ENCODE measurements at regions not wholly inside any gene's neighbourhood (a gene's known extent, or its start where the extent isn't known, plus 50 kb on each side); places are given as distances from the start of the nearest gene placed in this dataset.

- Histone ChIP-seq H4K5ac (ENCODE audit: insufficient read length, low read depth, low read length) (no peak overlapping the region), H2AFZ (ENCODE audit: low read length) (no peak overlapping the region), H3K27ac (ENCODE audit: low read depth, low read length) (no peak overlapping the region), H4K20me1 (replicated peaks in 1 of 2; ENCODE audit: control insufficient read depth in 1 of 2, insufficient read depth in 2 of 2, low read length in 2 of 2) (peaks cover 0 to 2% of the 10 kb centered on the region in 2 experiments), H3K9ac (replicated peaks in 1 of 4; ENCODE audit: extremely low read depth in 1 of 4, low read depth in 3 of 4, low read length in 3 of 4) (no peak overlapping the region), H2AK5ac (ENCODE audit: low read depth, low read length) (no peak overlapping the region), H2BK20ac (ENCODE audit: low read length) (no peak overlapping the region), H3K9me3 (ENCODE audit: insufficient read depth in 2 of 2, low read depth in 1 of 2, low read length in 1 of 2) (peaks cover 0 to 5% of the 10 kb centered on the region in 2 experiments; a peak in 2 of 4 replicates), H3K4me1 (replicated peaks in 1 of 4; ENCODE audit: control insufficient read depth in 3 of 4, insufficient read depth in 4 of 4, low read length in 3 of 4) (peaks cover 8 to 23% (median 16%) of the 10 kb centered on the region in 4 experiments), H3K4me2 (ENCODE audit: insufficient read depth in 1 of 2, low read depth in 2 of 2, low read length in 2 of 2) (no peak overlapping the region), H3K23me2 (ENCODE audit: low read depth, low read length) (no peaks in the 10 kb centered on the region; the same call in 1 of the 2 replicates), H3K79me2 (ENCODE audit: control insufficient read depth in 1 of 2, insufficient read depth in 2 of 2, low read length in 2 of 2) (no peaks in the 10 kb centered on the region), H2BK5ac (ENCODE audit: low read depth, low read length) (0 out of 2 replicates have a peak overlapping the region, but pooled peaks have one; percentile 9), H3K79me1 (ENCODE audit: low read depth, low read length) (no peaks in the 10 kb centered on the region; the same call in 1 of the 2 replicates), H2BK12ac (ENCODE audit: low read depth, low read length) (0 out of 2 replicates have a peak overlapping the region, but pooled peaks have one; percentile 33), H4K8ac (ENCODE audit: extremely low read depth, insufficient read depth, low read length) (no peak overlapping the region; the same call in 1 of the 2 replicates), H3K4ac (replicated peaks; ENCODE audit: insufficient read length, low read depth, low read length) (no peak overlapping the region), H3K4me3 (ENCODE audit: extremely low read depth in 1 of 4, insufficient read depth in 2 of 4, low read depth in 3 of 4, low read length in 4 of 4) (no peak overlapping the region), H2BK15ac (ENCODE audit: low read length) (no peak overlapping the region), H3K18ac (ENCODE audit: extremely low read depth, low read length) (no peak overlapping the region), H4K91ac (replicated peaks; ENCODE audit: insufficient read length, low read length) (no peak overlapping the region), H3K27me3 (replicated peaks in 1 of 4; ENCODE audit: control insufficient read depth in 3 of 4, extremely low read depth in 1 of 4, insufficient read depth in 3 of 4, low read length in 3 of 4) (no peaks in the 10 kb centered on the region), H3K56ac (replicated peaks; ENCODE audit: insufficient read length, low read depth, low read length) (no peak overlapping the region), H3K14ac (ENCODE audit: insufficient read length) (no peak overlapping the region), H3K36me3 (ENCODE audit: control insufficient read depth in 2 of 4, insufficient read depth in 4 of 4, low read length in 3 of 4) (no peaks in the 10 kb centered on the region), H2BK120ac (replicated peaks; ENCODE audit: low read depth, low read length) (no peak overlapping the region), H3K23ac (ENCODE audit: insufficient read length) (no peak overlapping the region)
- CTCF ChIA-PET (ENCODE audit: partially characterized antibody) = interaction anchor here (1.0 to 9.5 kb wide), 4 partner anchors 14 to 142 kb away, joined by 3 to 57 read pairs (median 4); no protein-coding TSS in a partner anchor
- POLR2A ChIA-PET (ENCODE audit: partially characterized antibody) = interaction anchor here (0.6 to 2.0 kb wide), 11 partner anchors 9 to 83 kb away, joined by 3 to 6 read pairs (median 3); no protein-coding TSS in a partner anchor
- TF ChIP-seq SRF (IDR thresholded peaks at IDR 0.05; ENCODE audit: low read depth, low read length) = no peak
- no peak for TF ChIP-seq CHD2 (IDR thresholded peaks at IDR 0.05; ENCODE audit: low read length)
- TF ChIP-seq EP300 (IDR thresholded peaks at IDR 0.05; ENCODE audit: borderline replicate concordance in 1 of 2, low read depth in 2 of 2, low read length in 2 of 2) = no peak
- TF ChIP-seq ATF3 (IDR thresholded peaks at IDR 0.05; ENCODE audit: insufficient read depth, low read depth, low read length) = no peak
- no peak for TF ChIP-seq TAF7 (optimal IDR thresholded peaks at IDR 0.05; ENCODE audit: borderline replicate concordance, low read depth, low read length)
- no peak for TF ChIP-seq RXRA (IDR thresholded peaks at IDR 0.05; ENCODE audit: insufficient read depth, low read depth, low read length)
- TF ChIP-seq RBBP5 (IDR thresholded peaks at IDR 0.05; ENCODE audit: borderline replicate concordance, low read depth, low read length) = no peak
- 76% methylated on average over 16 of the region's 16 CpGs; no CpG with 5 or more reads in 1 of the 2 experiments for WGBS, 2 experiments (ENCODE audit: extremely low coverage in 1 of 2, insufficient coverage in 1 of 2, insufficient read length in 1 of 2, insufficient replicate concordance in 2 of 2, low coverage in 1 of 2, low lambda C conversion rate in 2 of 2, missing lambda C conversion rate in 1 of 2)
- DNase-seq (ENCODE audit: low read depth in 1 of 2, low spot score in 2 of 2) = no peak
- FAIRE-seq = no peak
These were observed 134.3 kb downstream of the MN1 start for GRCh38 chr22:27667121-27667843.

All from H1 (cell line).